ENCODE measurements at regions not wholly inside any gene's neighbourhood (a gene's known extent, or its start where the extent isn't known, plus 50 kb on each side); places are given as distances from the start of the nearest gene placed in this dataset.
"Not testable (repeated sequence)": the region's sequence is repeated elsewhere in the genome, so short reads cannot be mapped to it uniquely, and the experiment has no call there.

DNA sequence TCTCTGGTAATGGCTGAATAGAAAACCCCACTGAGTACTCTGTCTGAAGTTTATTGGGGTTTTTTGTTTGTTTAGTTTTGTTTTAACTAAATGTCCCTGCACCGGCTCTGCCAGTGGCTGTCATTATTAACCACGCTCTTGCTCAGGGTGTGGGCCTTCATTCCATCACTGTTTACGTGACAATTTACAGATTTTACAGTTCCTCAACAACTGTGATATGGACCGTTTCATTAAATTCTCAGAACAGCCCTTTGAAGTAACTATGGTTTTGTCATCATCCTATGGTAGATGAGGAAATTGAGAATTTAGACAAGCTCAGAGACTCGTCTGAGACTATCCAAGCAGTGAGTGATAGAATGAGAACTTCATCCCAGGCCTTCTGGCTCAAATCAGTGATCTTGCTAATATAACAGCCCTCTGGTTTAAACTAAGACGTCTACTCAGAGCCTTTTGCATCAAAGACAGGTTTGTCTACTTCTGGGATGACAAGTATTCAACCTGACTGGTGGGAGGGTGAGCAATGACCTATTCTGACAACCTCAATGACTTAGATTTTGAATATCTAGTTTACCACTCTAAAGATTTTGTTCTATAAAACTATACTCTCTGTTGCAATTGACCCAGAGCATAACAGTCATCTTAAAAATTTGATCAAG, 77.3 kb upstream of the MAP3K1 start:
- Mint-ChIP-seq H3K36me3 (no peaks in the 10 kb centered on the region), H3K27ac (peak overlapping the region; percentile 58), H3K4me1 (peaks cover 48% of the 10 kb centered on the region), H3K27me3 (no peaks in the 10 kb centered on the region), H3K4me3 (no peak overlapping the region), H3K9me3 (peaks cover 3% of the 10 kb centered on the region)
- no peak for ATAC-seq

DNA sequence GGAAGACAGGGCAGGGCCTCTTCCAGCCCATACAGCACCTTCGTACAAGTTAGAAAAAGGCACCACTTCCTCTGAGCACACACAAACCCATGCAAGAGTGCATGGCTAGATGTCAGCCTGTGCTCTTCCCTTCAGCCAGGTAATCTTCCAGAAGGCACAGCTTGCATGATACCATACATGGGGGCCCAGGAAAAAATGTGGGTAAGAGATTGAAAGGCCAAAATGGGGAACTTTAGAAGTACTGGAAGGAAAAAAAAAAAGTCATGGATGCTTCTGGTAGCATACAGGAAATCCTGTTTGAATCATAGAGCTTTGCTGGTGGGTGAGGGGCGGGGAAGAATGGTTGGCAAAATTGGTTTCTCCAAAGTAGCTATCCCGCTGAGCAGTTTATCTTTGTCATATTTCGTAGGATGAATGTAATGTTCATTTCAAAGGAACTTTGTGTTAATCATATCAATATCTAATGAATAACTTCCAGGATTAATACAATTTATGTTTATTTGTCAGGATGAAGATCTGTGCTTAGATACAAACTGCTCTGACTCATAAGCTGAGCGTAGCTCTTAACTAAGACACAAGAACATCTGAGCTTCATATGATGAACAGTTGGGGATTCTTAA, 78.2 kb upstream of the MAP3K1 start:
- Mint-ChIP-seq H3K27me3 (no peaks in the 10 kb centered on the region), H3K4me1 (peaks cover 51% of the 10 kb centered on the region), H3K36me3 (no peaks in the 10 kb centered on the region), H3K27ac (peak overlapping the region; percentile 81), H3K4me3 (no peak overlapping the region), H3K9me3 (peaks cover 3% of the 10 kb centered on the region)
- no peak for ATAC-seq

DNA sequence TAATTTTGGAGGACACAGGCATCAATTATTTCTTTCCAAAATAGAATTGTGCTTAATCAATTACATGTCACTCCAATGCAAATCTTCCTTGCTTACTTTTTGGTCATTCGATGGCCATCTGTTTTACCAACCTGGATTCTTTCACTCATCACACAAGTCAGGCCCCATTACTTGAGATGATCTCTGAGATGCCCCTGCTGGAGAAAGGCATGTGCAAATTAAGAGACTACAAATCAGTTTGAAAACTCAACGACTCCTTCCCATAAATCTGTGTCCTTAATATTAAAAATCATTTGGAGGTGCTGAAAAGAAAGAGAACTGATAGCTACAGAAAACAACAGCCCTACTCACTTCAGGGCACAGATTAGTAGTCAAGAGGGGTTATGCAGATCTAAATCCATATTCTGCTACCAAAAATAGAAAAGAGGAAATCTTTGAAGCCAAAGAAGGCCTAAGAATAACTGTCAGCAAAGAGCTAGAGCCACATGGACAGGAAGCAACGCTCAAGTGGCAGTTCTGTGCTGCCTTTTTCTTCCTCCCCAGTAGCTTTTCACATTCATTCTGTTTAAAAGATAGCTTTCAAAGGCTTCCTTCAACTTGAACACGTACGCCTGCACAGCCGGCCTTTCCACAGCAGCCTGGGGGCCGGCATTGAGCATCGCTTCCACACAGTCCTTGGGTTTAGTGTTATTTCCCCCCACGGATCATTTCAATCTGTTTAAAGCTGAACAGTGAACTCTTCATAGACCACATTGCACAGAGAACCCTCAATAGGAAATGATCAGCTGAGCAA, 79.3 kb upstream of the MAP3K1 start:
- H3K9me3 Mint-ChIP-seq: peaks cover 5% of the 10 kb centered on the region
- no peaks in the 10 kb centered on the region for H3K36me3 Mint-ChIP-seq
- H3K4me1 Mint-ChIP-seq: peaks cover 56% of the 10 kb centered on the region
- H3K27me3 Mint-ChIP-seq: no peaks in the 10 kb centered on the region
- ATAC-seq: peak; percentile 76
- peak overlapping the region; percentile 37 for H3K4me3 Mint-ChIP-seq
- H3K27ac Mint-ChIP-seq: peak overlapping the region; percentile 81

DNA sequence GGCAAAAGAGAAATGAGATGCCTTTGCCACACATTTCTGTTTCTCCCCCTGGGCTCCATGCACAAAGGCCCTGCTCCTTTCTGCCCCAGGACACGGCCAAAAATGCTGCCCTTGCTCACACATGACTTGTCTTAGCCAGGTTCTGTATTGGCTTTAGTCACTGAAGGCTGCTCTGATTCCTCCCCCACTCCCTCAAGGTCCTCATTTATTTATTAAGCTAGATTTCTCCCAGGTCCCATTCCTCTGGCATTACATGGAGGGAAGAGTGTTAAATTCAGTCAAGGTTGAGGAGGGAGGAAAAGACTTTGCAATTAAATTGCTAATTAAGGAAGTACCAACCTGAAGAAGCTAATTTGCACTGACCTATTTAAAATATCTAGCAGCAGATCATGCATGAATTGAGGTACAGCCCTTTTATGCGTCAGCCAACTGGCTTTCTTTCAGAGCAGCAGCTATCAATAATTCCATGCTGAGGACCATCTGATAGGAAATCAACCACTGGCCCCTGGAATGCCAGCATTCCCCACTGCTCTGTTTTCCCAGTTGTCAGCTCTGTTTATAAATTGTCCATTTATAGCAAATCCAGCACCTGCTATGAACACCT, 81.2 kb upstream of the MAP3K1 start:
- peak overlapping the region; percentile 75 for H3K27ac Mint-ChIP-seq
- no peak for ATAC-seq
- H3K4me3 Mint-ChIP-seq: peak overlapping the region; percentile 42
- peaks cover 69% of the 10 kb centered on the region for H3K4me1 Mint-ChIP-seq
- H3K27me3 Mint-ChIP-seq: no peaks in the 10 kb centered on the region
- no peaks in the 10 kb centered on the region for H3K36me3 Mint-ChIP-seq
- H3K9me3 Mint-ChIP-seq: peaks cover 2% of the 10 kb centered on the region

DNA sequence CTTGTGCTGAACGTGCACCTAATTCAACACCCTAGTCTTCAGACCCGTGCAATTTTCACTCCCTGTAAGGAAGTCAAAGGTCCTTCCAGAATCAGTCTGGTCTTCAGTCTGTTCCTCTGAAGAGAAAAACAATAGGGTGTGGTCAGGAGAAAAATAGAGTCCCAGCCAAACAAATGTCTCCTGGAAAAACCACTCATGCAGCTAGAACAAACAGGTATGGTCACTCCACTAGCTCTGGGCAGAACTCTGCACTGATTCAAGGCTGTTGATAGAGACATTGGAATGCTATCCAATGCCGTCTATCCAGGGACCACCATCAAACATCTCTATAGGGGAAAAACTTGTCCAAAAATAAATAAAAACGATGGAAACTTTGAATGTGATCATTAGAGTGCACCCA, 81.8 kb upstream of the MAP3K1 start:
- Mint-ChIP-seq H3K9me3 (peaks cover 2% of the 10 kb centered on the region), H3K4me1 (peaks cover 75% of the 10 kb centered on the region), H3K27ac (peak overlapping the region; percentile 75), H3K27me3 (no peaks in the 10 kb centered on the region), H3K36me3 (no peaks in the 10 kb centered on the region), H3K4me3 (no peak overlapping the region)
- ATAC-seq: no peak

DNA sequence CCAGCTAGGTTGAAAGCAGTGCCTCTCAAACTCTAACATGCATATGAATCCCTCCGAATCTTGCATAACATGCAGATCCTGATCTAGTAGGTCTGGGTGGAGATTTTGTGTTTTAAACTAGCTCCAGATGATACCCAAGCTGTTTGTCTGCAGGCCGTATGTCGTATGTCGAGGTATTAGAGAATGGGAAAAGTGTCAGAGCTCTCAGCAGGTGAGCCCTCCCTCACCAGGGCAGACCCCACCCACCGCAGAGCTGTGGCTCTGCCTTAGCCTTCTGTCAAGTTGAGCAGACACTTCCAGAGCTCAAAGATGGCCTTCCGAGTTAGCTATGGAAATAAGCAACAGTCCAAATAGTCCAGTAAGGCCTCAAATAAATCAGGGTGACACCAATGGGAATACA, 83.2 kb upstream of the MAP3K1 start:
- H3K36me3 Mint-ChIP-seq: no peaks in the 10 kb centered on the region
- H3K4me3 Mint-ChIP-seq: no peak overlapping the region
- peaks cover 72% of the 10 kb centered on the region for H3K4me1 Mint-ChIP-seq
- H3K27me3 Mint-ChIP-seq: no peaks in the 10 kb centered on the region
- peak overlapping the region; percentile 75 for H3K27ac Mint-ChIP-seq
- H3K9me3 Mint-ChIP-seq: peaks cover 2% of the 10 kb centered on the region
- no peak for ATAC-seq

DNA sequence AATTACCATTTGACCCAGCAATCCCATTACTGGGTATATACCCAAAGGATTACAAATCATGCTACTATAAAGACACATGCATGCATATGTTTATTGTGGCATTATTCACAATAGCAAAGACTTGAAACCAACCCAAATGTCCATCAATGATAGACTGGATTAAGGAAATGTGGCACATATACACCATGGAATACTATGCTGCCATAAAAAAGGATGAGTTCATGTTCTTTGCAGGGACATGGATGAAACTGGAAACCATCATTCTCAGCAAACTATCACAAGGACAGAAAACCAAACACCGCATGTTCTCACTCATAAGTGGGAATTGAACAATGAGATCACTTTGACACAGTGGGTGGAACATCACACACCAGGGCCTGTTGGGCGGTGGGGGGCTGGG, 83.9 kb upstream of the MAP3K1 start:
- ATAC-seq, H3K36me3 Mint-ChIP-seq, H3K27me3 Mint-ChIP-seq, H3K9me3 Mint-ChIP-seq, H3K4me3 Mint-ChIP-seq: not testable (repeated sequence)
- H3K4me1 Mint-ChIP-seq: peaks cover 72% of the 10 kb centered on the region
- peak overlapping the region; percentile 80 for H3K27ac Mint-ChIP-seq

DNA sequence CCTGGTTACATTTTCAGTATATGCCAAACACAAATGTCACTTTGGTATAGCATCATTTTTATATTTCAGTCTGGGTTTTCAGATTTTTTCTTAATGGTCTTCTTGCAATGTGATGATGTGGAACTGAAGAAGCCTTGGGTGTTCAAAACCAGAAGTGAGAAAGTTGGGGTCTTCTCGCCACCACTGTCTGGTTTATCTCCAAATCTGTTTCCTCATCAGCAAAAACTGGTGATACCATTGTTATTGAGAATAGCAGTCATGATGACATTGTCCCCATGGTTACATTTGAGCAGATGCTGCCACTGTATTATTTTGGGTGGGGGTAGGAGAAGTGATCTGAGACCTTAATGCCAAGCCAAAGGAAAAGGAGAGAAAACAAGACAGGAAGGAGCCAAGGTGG, 85.9 kb upstream of the MAP3K1 start:
- H3K9me3 Mint-ChIP-seq: peaks cover 2% of the 10 kb centered on the region
- peaks cover 66% of the 10 kb centered on the region for H3K4me1 Mint-ChIP-seq
- ATAC-seq: peak; percentile 93
- H3K36me3 Mint-ChIP-seq: no peaks in the 10 kb centered on the region
- peak overlapping the region; percentile 80 for H3K27ac Mint-ChIP-seq
- no peaks in the 10 kb centered on the region for H3K27me3 Mint-ChIP-seq
- H3K4me3 Mint-ChIP-seq: no peak overlapping the region

DNA sequence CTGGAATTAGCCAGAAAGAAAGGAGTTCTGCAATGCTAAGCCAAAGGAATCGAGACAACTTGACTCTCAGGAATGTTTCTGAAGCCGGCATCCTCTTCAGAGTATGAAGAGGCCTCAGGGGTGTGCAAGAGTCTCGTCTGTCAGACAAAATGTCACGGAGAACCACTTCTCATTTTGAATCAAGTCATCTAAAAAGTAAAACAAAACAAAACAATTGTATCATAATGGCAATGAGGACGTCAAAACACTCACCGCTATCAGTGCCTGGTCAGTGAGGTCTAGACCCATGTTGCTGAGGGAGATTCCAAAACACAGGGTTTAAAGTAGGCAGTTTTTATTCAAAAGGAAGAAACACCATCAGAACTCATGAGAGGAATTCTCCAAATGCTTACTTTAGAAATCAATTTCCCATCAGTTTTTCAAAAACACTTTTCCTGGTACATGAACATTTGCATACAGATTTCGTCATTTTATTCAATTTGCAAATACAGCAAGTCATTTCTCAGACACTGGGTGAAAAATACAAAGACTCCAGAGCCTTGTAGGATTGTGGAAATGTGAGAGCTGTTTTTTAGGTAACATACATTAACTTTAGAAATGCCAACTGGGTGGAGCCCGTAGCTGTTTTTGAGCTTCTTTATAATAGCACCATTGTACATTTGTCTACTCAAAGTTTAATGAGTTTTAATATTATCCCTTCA, 89.5 kb upstream of the MAP3K1 start:
- peak overlapping the region; percentile 24 for H3K4me3 Mint-ChIP-seq

DNA sequence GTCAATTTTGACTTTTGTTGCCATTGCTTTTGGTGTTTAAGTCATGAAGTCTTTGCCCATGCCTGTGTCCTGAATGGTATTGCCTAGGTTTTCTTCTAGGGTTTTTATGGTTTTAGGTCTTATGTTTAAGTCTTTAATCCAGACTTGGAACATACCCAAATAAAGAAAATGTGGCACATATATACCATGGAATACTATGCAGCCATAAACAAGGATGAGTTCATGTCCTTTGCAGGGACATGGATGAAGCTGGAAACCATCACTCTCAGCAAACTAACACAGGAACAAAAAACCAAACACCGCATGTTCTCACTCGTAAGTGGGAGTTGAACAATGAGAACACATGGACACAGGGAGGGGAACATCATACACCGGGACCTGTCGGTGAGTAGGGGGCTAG, 90.5 kb upstream of the MAP3K1 start:
- not testable (repeated sequence) for H3K27me3 Mint-ChIP-seq, H3K4me3 Mint-ChIP-seq, H3K9me3 Mint-ChIP-seq, H3K36me3 Mint-ChIP-seq, ATAC-seq
- Mint-ChIP-seq H3K4me1 (peaks cover 36% of the 10 kb centered on the region), H3K27ac (peak overlapping the region; percentile 6)

More for the DNA sequence above, 89.5 kb upstream of the MAP3K1 start:
- peak; percentile 68 for ATAC-seq
- Mint-ChIP-seq H3K4me1 (peaks cover 42% of the 10 kb centered on the region), H3K9me3 (no peaks in the 10 kb centered on the region), H3K36me3 (no peaks in the 10 kb centered on the region), H3K27me3 (no peaks in the 10 kb centered on the region), H3K27ac (peak overlapping the region; percentile 72)

DNA sequence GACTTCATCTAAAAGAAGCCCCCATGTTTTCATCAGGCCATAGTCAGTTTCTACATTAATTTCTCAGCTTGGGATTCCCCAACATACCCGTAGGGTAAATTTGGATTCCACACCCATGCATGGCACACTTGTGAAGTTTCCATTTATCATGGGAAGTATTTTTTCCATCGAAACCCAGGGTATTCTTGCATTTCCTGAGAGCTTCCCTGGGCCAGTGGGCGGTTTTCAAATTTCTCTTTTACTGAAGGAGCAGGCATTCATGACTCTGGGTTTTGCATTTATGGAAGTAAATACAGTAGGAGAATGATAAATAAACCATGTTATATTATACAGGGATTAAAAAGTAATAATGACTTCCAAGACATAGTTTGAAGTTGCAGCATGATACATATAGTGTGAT, 93.0 kb upstream of the MAP3K1 start:
- no peak overlapping the region for H3K4me3 Mint-ChIP-seq
- H3K9me3 Mint-ChIP-seq: no peaks in the 10 kb centered on the region
- H3K4me1 Mint-ChIP-seq: peaks cover 23% of the 10 kb centered on the region
- H3K36me3 Mint-ChIP-seq: no peaks in the 10 kb centered on the region
- H3K27ac Mint-ChIP-seq: no peak overlapping the region
- no peak for ATAC-seq
- no peaks in the 10 kb centered on the region for H3K27me3 Mint-ChIP-seq

DNA sequence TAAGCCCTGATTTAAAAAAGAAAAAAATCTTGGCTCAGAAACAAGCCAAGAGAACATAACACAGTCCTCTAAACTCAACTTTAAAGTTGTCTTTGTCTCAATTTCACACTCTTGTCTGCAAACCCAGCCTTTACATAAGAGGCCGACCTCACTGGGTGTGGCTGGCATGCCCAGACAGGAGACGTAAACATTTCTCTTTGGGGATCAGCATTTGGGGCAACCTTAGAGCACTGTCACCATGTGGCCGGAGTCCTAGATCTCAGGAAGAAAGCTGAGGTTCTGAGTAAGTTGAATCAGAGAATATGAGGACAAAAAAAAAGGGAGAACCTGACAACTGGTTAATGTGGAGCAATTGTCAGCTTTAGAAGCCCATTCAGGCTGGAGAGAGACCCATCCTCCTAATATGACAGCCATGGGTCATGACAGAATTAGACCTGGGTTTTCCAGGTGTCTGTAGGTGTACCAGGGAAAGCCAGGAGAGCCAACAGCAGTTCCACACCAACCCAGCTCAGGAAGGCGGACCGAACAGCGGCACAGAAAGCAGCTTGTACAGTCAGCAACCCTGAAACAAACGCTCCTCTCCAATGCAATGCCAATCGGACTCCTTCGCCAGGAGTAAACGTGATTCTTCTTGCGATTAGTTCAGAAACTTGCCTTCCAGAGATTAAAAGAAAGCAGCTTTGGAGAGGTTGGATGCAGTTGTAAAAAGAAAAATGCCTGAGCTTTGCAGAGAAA, 97.9 kb upstream of the MAP3K1 start:
- no peak for ATAC-seq
- H3K4me1 Mint-ChIP-seq: peaks cover 25% of the 10 kb centered on the region
- H3K27me3 Mint-ChIP-seq: no peaks in the 10 kb centered on the region
- H3K36me3 Mint-ChIP-seq: no peaks in the 10 kb centered on the region
- H3K9me3 Mint-ChIP-seq: no peaks in the 10 kb centered on the region
- peak overlapping the region; percentile 37 for H3K27ac Mint-ChIP-seq
- no peak overlapping the region for H3K4me3 Mint-ChIP-seq

DNA sequence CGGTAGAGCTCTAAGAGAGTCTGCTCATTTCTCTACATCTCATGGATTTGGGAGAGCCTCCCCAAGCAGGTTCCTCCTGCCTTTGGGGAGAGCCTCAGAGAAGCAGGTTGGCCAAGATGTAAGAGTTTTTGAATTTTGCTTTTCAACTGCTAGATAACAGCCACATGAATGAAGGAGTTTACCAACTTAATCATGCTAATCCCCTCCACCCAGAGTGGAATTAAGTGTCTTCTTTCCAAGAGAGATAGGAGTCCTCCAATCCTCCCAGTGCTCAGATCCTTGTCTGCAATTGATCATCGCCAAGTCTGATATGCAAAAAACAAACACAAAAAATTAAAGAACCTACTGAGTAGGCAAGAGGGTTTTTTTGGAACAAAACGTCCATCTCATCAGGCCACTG, 99.4 kb upstream of the MAP3K1 start:
- no peak for ATAC-seq
- Mint-ChIP-seq H3K36me3 (no peaks in the 10 kb centered on the region), H3K9me3 (no peaks in the 10 kb centered on the region), H3K27me3 (no peaks in the 10 kb centered on the region), H3K27ac (no peak overlapping the region), H3K4me3 (no peak overlapping the region), H3K4me1 (peaks cover 30% of the 10 kb centered on the region)

DNA sequence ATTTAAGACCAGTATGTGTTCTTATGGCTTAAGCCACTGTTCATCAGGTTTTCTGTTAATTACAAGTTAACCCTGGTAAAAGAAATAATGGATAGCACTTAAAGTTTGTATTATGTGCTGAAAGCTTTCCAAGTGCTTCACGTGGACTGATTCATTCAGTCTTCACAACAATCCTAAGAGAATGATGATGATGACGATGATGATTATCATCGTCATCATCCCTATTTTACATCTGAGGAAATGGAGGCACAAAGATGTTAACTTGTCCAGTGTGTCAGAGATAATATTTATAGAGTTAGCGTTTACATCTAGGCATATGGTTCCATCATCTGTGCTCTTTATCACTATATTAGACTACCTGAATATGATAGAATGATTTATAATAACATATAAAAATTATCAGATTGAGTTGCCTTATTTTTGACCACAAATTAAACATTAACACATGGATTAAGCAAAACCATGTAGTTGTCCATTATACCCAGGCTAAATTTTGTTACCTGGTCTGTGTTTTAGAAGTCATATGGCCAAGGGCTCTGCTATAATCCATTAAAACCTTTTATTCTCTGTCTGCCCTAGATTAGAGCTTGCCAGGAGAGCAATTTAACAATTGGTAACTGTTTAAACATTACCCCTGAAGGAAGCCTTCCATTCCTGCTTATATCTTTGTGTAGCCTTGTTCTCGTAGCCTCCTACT, 102.3 kb upstream of the MAP3K1 start:
- no peaks in the 10 kb centered on the region for H3K27me3 Mint-ChIP-seq
- H3K27ac Mint-ChIP-seq: peak overlapping the region; percentile 48
- H3K4me3 Mint-ChIP-seq: no peak overlapping the region
- peaks cover 33% of the 10 kb centered on the region for H3K4me1 Mint-ChIP-seq
- H3K36me3 Mint-ChIP-seq: peaks cover 6% of the 10 kb centered on the region
- ATAC-seq: no peak
- H3K9me3 Mint-ChIP-seq: peaks cover 3% of the 10 kb centered on the region

Measured in stimulated activated memory B cell treated with anti-CD40 and anti-IgM and Interleukin-4, amounts not matched to agents 10 μg/mL and 1 μg/mL and 100 μg/mL, for 72 hours (primary cell).